ENCODE measurements at regions not wholly inside any gene's neighbourhood (a gene's known extent, or its start where the extent isn't known, plus 50 kb on each side); places are given as distances from the start of the nearest gene placed in this dataset.

GRCh38 chr14:83556065-83556464 is 1973.9 kb upstream of the FLRT2 start:
- H3K27me3 ChIP-seq (ENCODE audit: control insufficient read depth in 2 of 2, insufficient read depth in 2 of 2, low read length in 2 of 2) = no peaks in the 10 kb centered on the region
- ChIA-PET POLR2A (no interaction called here), CTCF (no interaction called here)
- no peaks in the 10 kb centered on the region for H3K9me3 ChIP-seq (replicated peaks; ENCODE audit: control insufficient read depth, insufficient read depth, low read length)
- FAIRE-seq = no peak
- no peaks in the 10 kb centered on the region for H3K79me2 ChIP-seq (ENCODE audit: control insufficient read depth, insufficient read depth, low read length)
- H4K20me1 ChIP-seq (replicated peaks; ENCODE audit: control insufficient read depth, extremely low read depth, insufficient read depth, low read length) = no peaks in the 10 kb centered on the region
- no peak for TF ChIP-seq GATA2 (IDR thresholded peaks at IDR 0.05; ENCODE audit: insufficient read depth, insufficient read length, low read depth, low read length)
- no peak for TF ChIP-seq EZH2 (IDR thresholded peaks at IDR 0.05; ENCODE audit: borderline replicate concordance, low read depth, low read length, severe bottlenecking)
- no peak for TF ChIP-seq MYC (IDR thresholded peaks at IDR 0.05; ENCODE audit: low read depth, low read length)
- TF ChIP-seq POLR2AphosphoS5 (IDR thresholded peaks at IDR 0.05; ENCODE audit: insufficient read depth, low read depth, low read length) = no peak
- no peak for TF ChIP-seq CTCF (IDR thresholded peaks at IDR 0.05; ENCODE audit: extremely low read depth in 1 of 2, insufficient read depth in 1 of 2, low read depth in 1 of 2, low read length in 2 of 2)
- TF ChIP-seq POLR2A (IDR thresholded peaks at IDR 0.05; ENCODE audit: low read depth, low read length) = no peak
- TF ChIP-seq FOS (IDR thresholded peaks at IDR 0.05; ENCODE audit: borderline replicate concordance, insufficient read depth, low read length) = no peak
- no peak for TF ChIP-seq MAX (IDR thresholded peaks at IDR 0.05; ENCODE audit: insufficient read depth, insufficient read length)
- no peak for TF ChIP-seq JUN (IDR thresholded peaks at IDR 0.05; ENCODE audit: borderline replicate concordance, insufficient read depth, insufficient read length, low read depth)
- H3K4me2 ChIP-seq (ENCODE audit: insufficient read depth, low read length) = no peak overlapping the region
- dilution Hi-C loops (cut with MboI; ENCODE audit: extremely low pct_ligation_motif_present, low sequenced_read_pairs) = no loop called here
- H3K9me1 ChIP-seq (replicated peaks; ENCODE audit: control insufficient read depth, extremely low read depth, insufficient read depth, low read length) = no peaks in the 10 kb centered on the region
- no peak overlapping the region for H3K9ac ChIP-seq (replicated peaks; ENCODE audit: extremely low read depth, insufficient read depth, low read length)
- H3K4me3 ChIP-seq (replicated peaks in 1 of 3; ENCODE audit: insufficient read depth in 1 of 3, low read depth in 1 of 3, low read length in 3 of 3) = no peak overlapping the region
- DNase-seq (ENCODE audit: low read depth, low spot score) = no peak
- H2AFZ ChIP-seq (ENCODE audit: low read depth, low read length) = no peak overlapping the region
- H3K27ac ChIP-seq (ENCODE audit: insufficient read depth, low read depth, low read length) = no peak overlapping the region
- no peaks in the 10 kb centered on the region for H3K36me3 ChIP-seq (ENCODE audit: control insufficient read depth in 2 of 2, extremely low read depth in 1 of 2, insufficient read depth in 2 of 2, low read length in 2 of 2)
- no TSS peak for BruUV-seq (replicated peaks)
- intact Hi-C loops (cut with micrococcal nuclease) = no loop called here
- no peaks in the 10 kb centered on the region for H3K4me1 ChIP-seq (ENCODE audit: control insufficient read depth, extremely low read depth, insufficient read depth, low read length)
